HepG2 (cell line): ENCODE measurements at regions not wholly inside any gene's neighbourhood (a gene's known extent, or its start where the extent isn't known, plus 50 kb on each side); places are given as distances from the start of the nearest gene placed in this dataset.
A peak's percentile ranks its signal among the peaks of the same experiment; 100 is the strongest.

Experiments used
- ARID3A ChIP-seq: IDR thresholded peaks from 2 replicates; pipeline ENCODE4 v1.6.1; 2012; ENCODE audit warnings: low read depth, low read length, improper control_type of control experiment
- ATF6 ChIP-seq: sonication (generic); formaldehyde crosslinking; conservative IDR thresholded peaks from 2 replicates; pipeline ENCODE4 v1.4.0; 2020; ENCODE audit warnings: missing genetic modification reagents
- ELF1 ChIP-seq: sonication (generic); formaldehyde crosslinking; IDR thresholded peaks from 2 replicates; pipeline ENCODE4 v1.4.0; 2020; ENCODE audit warnings: missing genetic modification reagents
- HNF4A ChIP-seq: sonication (generic); formaldehyde crosslinking; IDR thresholded peaks from 2 replicates; pipeline ENCODE4 v1.4.0; 2020; ENCODE audit warnings: missing genetic modification reagents
- KIAA2018 ChIP-seq: sonication (generic); formaldehyde crosslinking; IDR thresholded peaks from 2 replicates; pipeline ENCODE4 v1.5.0; 2020; ENCODE audit warnings: mild to moderate bottlenecking, missing genetic modification reagents, borderline replicate concordance
- MTA3 ChIP-seq: sonication (generic); formaldehyde crosslinking; IDR thresholded peaks from 2 replicates; pipeline ENCODE4 v1.4.0; 2020; ENCODE audit warnings: missing genetic modification reagents
- MXD1 ChIP-seq: sonication (generic); formaldehyde crosslinking; IDR thresholded peaks from 2 replicates; pipeline ENCODE4 v1.4.0; 2020; ENCODE audit warnings: mild to moderate bottlenecking, missing genetic modification reagents
- SKI ChIP-seq: fragments of 450-650 bp; IDR thresholded peaks from one replicate; pipeline ENCODE4 v1.6.1; 2018; ENCODE audit warnings: mild to moderate bottlenecking; ENCODE audit not compliant: partially characterized antibody
- SNAPC4 ChIP-seq: sonication (generic); formaldehyde crosslinking; IDR thresholded peaks from 2 replicates; pipeline ENCODE4 v1.4.0; 2020; ENCODE audit warnings: mild to moderate bottlenecking, missing genetic modification reagents
- SRF ChIP-seq: IDR thresholded peaks from 2 replicates; pipeline ENCODE4 v1.6.1; 2011; ENCODE audit warnings: mild to moderate bottlenecking, low read depth, low read length, moderate library complexity
- ZNF816 ChIP-seq: sonication (generic); formaldehyde crosslinking; IDR thresholded peaks from 2 replicates; pipeline ENCODE4 v1.8.0; 2022; ENCODE audit warnings: missing genetic modification reagents, mild to moderate bottlenecking, borderline replicate concordance

- no peak for TF ChIP-seq KIAA2018 (CRISPR knock-in tag)
- TF ChIP-seq ELF1, result peak; percentile 37
- TF ChIP-seq ZNF816 (CRISPR knock-in tag), result 0 out of 2 replicates have a peak, but pooled peaks have one; percentile 27
- TF ChIP-seq ATF6 (CRISPR knock-in tag), result no peak
- no peak for TF ChIP-seq SNAPC4 (CRISPR knock-in tag)
- no peak for TF ChIP-seq MXD1
- TF ChIP-seq MTA3 (CRISPR knock-in tag), result no peak
- TF ChIP-seq SRF, result no peak
- no peak for TF ChIP-seq ARID3A
- peak; percentile 54 for TF ChIP-seq HNF4A (CRISPR knock-in tag)
- no peak for TF ChIP-seq SKI
These were observed 66.6 kb upstream of the IGFBP3 start (continued) for GRCh38 chr7:45987521-45988290.
